ENCODE measurements at regions not wholly inside any gene's neighbourhood (a gene's known extent, or its start where the extent isn't known, plus 50 kb on each side); places are given as distances from the start of the nearest gene placed in this dataset.
A peak's percentile ranks its signal among the peaks of the same experiment; 100 is the strongest.

GRCh38 chr3:72597043-72597442, 251.2 kb downstream of the SHQ1 start:
- Histone ChIP-seq H3K4me1 (no peaks in the 10 kb centered on the region), H3K27ac (no peak overlapping the region), H3K36me3 (no peaks in the 10 kb centered on the region), H3K27me3 (no peaks in the 10 kb centered on the region), H3K4me3 (no peak overlapping the region), H3K9me3 (no peaks in the 10 kb centered on the region)
- ATAC-seq (ENCODE audit: low FRiP score in 2 of 2) (no peak), DNase-seq (no peak)
- TF ChIP-seq CTCF (IDR thresholded peaks at IDR 0.05) (no peak), POLR2AphosphoS5 (IDR thresholded peaks at IDR 0.05) (no peak), POLR2A (IDR thresholded peaks at IDR 0.05) (no peak), EP300 (IDR thresholded peaks at IDR 0.05) (no peak)

GRCh38 chr3:72595927-72596610, 252.2 kb downstream of the SHQ1 start:
- no peak overlapping the region for H3K4me3 ChIP-seq
- no peak for ATAC-seq (ENCODE audit: low FRiP score in 2 of 2)
- 90 to 94% methylated on average over 7 of the region's 7 CpGs for WGBS, 2 donors
- H3K9me3 ChIP-seq: no peaks in the 10 kb centered on the region
- no peaks in the 10 kb centered on the region for H3K4me1 ChIP-seq
- no peak overlapping the region for H3K27ac ChIP-seq
- no peaks in the 10 kb centered on the region for H3K36me3 ChIP-seq
- H3K27me3 ChIP-seq: no peaks in the 10 kb centered on the region
- DNase-seq: no peak
- TF ChIP-seq POLR2AphosphoS5 (IDR thresholded peaks at IDR 0.05): no peak
- TF ChIP-seq POLR2A (IDR thresholded peaks at IDR 0.05): no peak
- TF ChIP-seq EP300 (IDR thresholded peaks at IDR 0.05): no peak
- TF ChIP-seq CTCF (IDR thresholded peaks at IDR 0.05): no peak

GRCh38 chr3:72595376-72595775, 252.9 kb downstream of the SHQ1 start:
- 70 to 71% methylated on average over 4 of the region's 4 CpGs for WGBS, 2 donors
- ATAC-seq (ENCODE audit: low FRiP score in 2 of 2): no peak
- no peak overlapping the region for H3K4me3 ChIP-seq
- H3K27me3 ChIP-seq: no peaks in the 10 kb centered on the region
- H3K36me3 ChIP-seq: no peaks in the 10 kb centered on the region
- no peak for TF ChIP-seq CTCF (IDR thresholded peaks at IDR 0.05)
- no peak for DNase-seq
- H3K27ac ChIP-seq: no peak overlapping the region
- H3K9me3 ChIP-seq: no peaks in the 10 kb centered on the region
- H3K4me1 ChIP-seq: no peaks in the 10 kb centered on the region

GRCh38 chr3:72594615-72595215, 253.5 kb downstream of the SHQ1 start:
- no peak overlapping the region for H3K27ac ChIP-seq
- H3K4me1 ChIP-seq: no peaks in the 10 kb centered on the region
- ATAC-seq (ENCODE audit: low FRiP score in 2 of 2): no peak
- WGBS, 2 donors: 96 to 100% methylated on average over 3 of the region's 3 CpGs
- H3K36me3 ChIP-seq: no peaks in the 10 kb centered on the region
- TF ChIP-seq EP300 (IDR thresholded peaks at IDR 0.05): no peak
- TF ChIP-seq CTCF (IDR thresholded peaks at IDR 0.05): no peak
- TF ChIP-seq POLR2AphosphoS5 (IDR thresholded peaks at IDR 0.05): no peak
- no peak for TF ChIP-seq POLR2A (IDR thresholded peaks at IDR 0.05)
- H3K4me3 ChIP-seq: no peak overlapping the region
- no peaks in the 10 kb centered on the region for H3K27me3 ChIP-seq
- no peaks in the 10 kb centered on the region for H3K9me3 ChIP-seq
- DNase-seq: no peak

GRCh38 chr3:72593881-72594397, 254.3 kb downstream of the SHQ1 start:
- TF ChIP-seq EP300 (IDR thresholded peaks at IDR 0.05): no peak
- Histone ChIP-seq H3K4me3 (no peak overlapping the region), H3K36me3 (no peaks in the 10 kb centered on the region), H3K27ac (no peak overlapping the region), H3K4me1 (no peaks in the 10 kb centered on the region), H3K9me3 (no peaks in the 10 kb centered on the region), H3K27me3 (no peaks in the 10 kb centered on the region)
- no peak for DNase-seq
- peak in 1 of 2 donors; percentile 46 for ATAC-seq (ENCODE audit: low FRiP score in 2 of 2)
- 79 to 82% methylated on average over 5 of the region's 5 CpGs for WGBS, 2 donors
